Stimulated activated CD4-positive, alpha-beta T cell treated with anti-CD3 and anti-CD28 coated beads, Interleukin-15, amount 100 ng/mL, for 24 hours (primary cell): ENCODE measurements at regions not wholly inside any gene's neighbourhood (a gene's known extent, or its start where the extent isn't known, plus 50 kb on each side); places are given as distances from the start of the nearest gene placed in this dataset.

Experiments used
- DNase-seq: peaks from one replicate; pipeline ENCODE4 v3.0.0-alpha.2; 2020

GRCh38 chr9:135220601-135221575, 133.4 kb downstream of the OLFM1 start:
- no peak for DNase-seq

GRCh38 chr9:135221576-135221950, 134.1 kb downstream of the OLFM1 start:
- DNase-seq: no peak

GRCh38 chr9:135221951-135222631, 134.6 kb downstream of the OLFM1 start:
- DNase-seq: no peak

- no peak for DNase-seq
Observed at GRCh38 chr9:135222881-135223760, 135.7 kb downstream of the OLFM1 start.

- DNase-seq: no peak
Observed at GRCh38 chr9:135223831-135224230, 136.4 kb downstream of the OLFM1 start.

GRCh38 chr9:135224286-135224877, 136.9 kb downstream of the OLFM1 start:
- no peak for DNase-seq

- no peak for DNase-seq
Observed at GRCh38 chr9:135224921-135225541, 137.6 kb downstream of the OLFM1 start.

- DNase-seq: no peak
Observed at GRCh38 chr9:135225619-135226228, 138.3 kb downstream of the OLFM1 start.

- no peak for DNase-seq
Observed at GRCh38 chr9:135226369-135227050, 139.0 kb downstream of the OLFM1 start.

GRCh38 chr9:135227641-135228251, 140.3 kb downstream of the OLFM1 start:
- no peak for DNase-seq

- DNase-seq: no peak
Observed at GRCh38 chr9:135228345-135228982, 141.0 kb downstream of the OLFM1 start.

- no peak for DNase-seq
Observed at GRCh38 chr9:135228983-135229625, 141.6 kb downstream of the OLFM1 start.

- no peak for DNase-seq
Observed at GRCh38 chr9:135229701-135230385, 142.4 kb downstream of the OLFM1 start.

- DNase-seq: no peak
Observed at GRCh38 chr9:135230386-135230765, 142.9 kb downstream of the OLFM1 start.

GRCh38 chr9:135230817-135231520, 143.5 kb downstream of the OLFM1 start:
- no peak for DNase-seq

- no peak for DNase-seq
Observed at GRCh38 chr9:135239100-135239768, 151.8 kb downstream of the OLFM1 start.

GRCh38 chr9:135239769-135240141, 152.3 kb downstream of the OLFM1 start:
- no peak for DNase-seq

GRCh38 chr9:135240222-135240621, 152.8 kb downstream of the OLFM1 start:
- DNase-seq: no peak
